Endothelial cell of umbilical vein (primary cell): ENCODE measurements at regions not wholly inside any gene's neighbourhood (a gene's known extent, or its start where the extent isn't known, plus 50 kb on each side); places are given as distances from the start of the nearest gene placed in this dataset.

ENCODE experiments used
- POLR2A ChIP-seq: IDR thresholded peaks from 2 replicates; pipeline ENCODE4 v1.6.1; 2012; ENCODE audit warnings: low read depth, mild to moderate bottlenecking, control low read depth, low read length
- POLR2AphosphoS5 ChIP-seq: IDR thresholded peaks from 2 replicates; pipeline ENCODE4 v1.6.1; 2012; ENCODE audit warnings: low read depth, mild to moderate bottlenecking, control low read depth, low read length, moderate library complexity; ENCODE audit not compliant: insufficient read depth

DNA sequence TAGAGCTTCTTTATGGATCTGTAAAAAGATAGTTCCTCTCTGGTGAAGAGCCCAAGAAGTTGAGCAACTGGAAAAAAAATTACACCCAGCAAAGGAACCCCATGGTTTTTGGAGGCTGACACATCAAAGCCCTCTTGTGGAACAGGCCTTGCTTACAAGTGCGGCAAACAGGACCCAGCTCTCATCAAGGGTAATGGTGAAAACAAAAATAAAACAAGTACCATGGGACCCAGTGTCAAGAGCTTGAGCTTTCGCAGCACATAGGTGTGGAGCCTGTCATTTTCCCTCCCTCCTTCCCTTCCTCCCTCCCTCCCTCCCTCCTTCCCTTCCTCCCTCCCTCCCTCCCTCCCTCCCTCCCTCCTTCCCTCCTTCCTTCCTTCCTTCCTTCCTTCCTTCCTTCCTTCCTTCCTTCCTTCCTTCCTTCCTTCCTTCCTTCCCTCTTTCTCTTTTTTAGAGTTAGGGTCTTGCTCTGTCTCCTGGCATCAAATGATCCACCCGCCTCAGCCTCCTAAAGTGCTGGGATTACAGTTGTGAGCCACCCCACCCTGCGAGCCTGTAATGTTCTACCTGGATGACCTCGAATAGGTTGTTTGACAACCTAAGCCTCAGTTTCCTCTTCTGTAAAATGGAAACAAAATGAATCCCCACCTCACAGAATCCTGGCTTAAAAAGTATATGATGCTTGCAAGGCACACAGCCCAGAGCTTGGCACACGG lies 114.3 kb upstream of the RPH3A start:
- no peak for TF ChIP-seq POLR2AphosphoS5
- no peak for TF ChIP-seq POLR2A
